ENCODE measurements at regions not wholly inside any gene's neighbourhood (a gene's known extent, or its start where the extent isn't known, plus 50 kb on each side); places are given as distances from the start of the nearest gene placed in this dataset.

GRCh38 chr10:80714566-80714965, 176.9 kb downstream of the SH2D4B start:
- H3K18ac ChIP-seq (ENCODE audit: low read depth, low read length), result no peak overlapping the region
- no peak overlapping the region for H3K9ac ChIP-seq (ENCODE audit: low read depth, low read length)
- no peak overlapping the region for H2AK9ac ChIP-seq (replicated peaks; ENCODE audit: low read depth, low read length, poor library complexity)
- H4K5ac ChIP-seq (ENCODE audit: low read depth, low read length), result no peak overlapping the region
- H3K4me2 ChIP-seq (ENCODE audit: low read depth, low read length), result no peak overlapping the region
- dilution Hi-C loops (cut with HindIII; ENCODE audit: low sequenced_read_pairs, unreplicated experiment), result no loop called here
- no peaks in the 10 kb centered on the region for H3K4me1 ChIP-seq (ENCODE audit: control insufficient read depth, insufficient read depth, low read length)
- no peak overlapping the region for H2BK15ac ChIP-seq (ENCODE audit: low read depth, low read length)
- H2AFZ ChIP-seq (replicated peaks; ENCODE audit: low read length, poor library complexity), result no peak overlapping the region
- H3K27me3 ChIP-seq (ENCODE audit: control insufficient read depth, insufficient read depth, low read length), result no peaks in the 10 kb centered on the region
- H3K56ac ChIP-seq (ENCODE audit: extremely low read depth, insufficient read depth, low read length), result no peak overlapping the region
- ChIA-PET POLR2A (ENCODE audit: unreplicated experiment) (no interaction called here), CTCF (no interaction called here)
- ATAC-seq (ENCODE audit: low read depth), result no peak
- H3K14ac ChIP-seq (replicated peaks; ENCODE audit: low read depth, low read length), result no peak overlapping the region
- H2AK5ac ChIP-seq (ENCODE audit: low read depth, low read length), result no peak overlapping the region
- 64% methylated on average over 3 of the region's 11 CpGs; no CpG with 5 or more reads in 1 of the 2 experiments for WGBS, 2 experiments (ENCODE audit: extremely low coverage in 2 of 2, insufficient read length in 1 of 2)
- H2BK120ac ChIP-seq (ENCODE audit: low read depth, low read length), result no peak overlapping the region
- no peaks in the 10 kb centered on the region for H3K9me1 ChIP-seq (ENCODE audit: insufficient read depth, low read length)
- no peaks in the 10 kb centered on the region for H3K79me1 ChIP-seq (ENCODE audit: low read depth in 1 of 2, low read length in 2 of 2)
- TF ChIP-seq FOS (IDR thresholded peaks at IDR 0.05; ENCODE audit: low read depth, low read length) (no peak), MXI1 (IDR thresholded peaks at IDR 0.05; ENCODE audit: borderline replicate concordance, low read depth, low read length) (no peak)
- no peak overlapping the region for H3K4ac ChIP-seq (ENCODE audit: low read depth, low read length)
- in situ Hi-C loops (cut with MboI; ENCODE audit: low sequenced_read_pairs), result no loop called here
- no peak overlapping the region for H4K8ac ChIP-seq (ENCODE audit: low read depth in 2 of 2, low read length in 2 of 2)
- no peaks in the 10 kb centered on the region for H3K36me3 ChIP-seq (ENCODE audit: control insufficient read depth, insufficient read depth, low read length)
- H3K4me3 ChIP-seq (ENCODE audit: insufficient read depth, low read depth, low read length), result no peak overlapping the region
- H2BK20ac ChIP-seq (ENCODE audit: low read depth, low read length), result no peak overlapping the region
- intact Hi-C loops (cut with micrococcal nuclease), result no loop called here
- H3K9me3 ChIP-seq (ENCODE audit: control insufficient read depth, insufficient read depth, low read length), result peaks cover 3% of the 10 kb centered on the region; the same call in 1 of the 2 replicates
- H4K91ac ChIP-seq (ENCODE audit: insufficient read depth, low read depth, low read length), result no peak overlapping the region
- no peak overlapping the region for H2BK5ac ChIP-seq (ENCODE audit: low read depth, low read length, poor library complexity, severe bottlenecking)
- H3K23ac ChIP-seq (ENCODE audit: low read depth, low read length), result no peak overlapping the region
- no peaks in the 10 kb centered on the region for H4K20me1 ChIP-seq (ENCODE audit: insufficient read depth, low read length)
- no peak for DNase-seq
- BruUV-seq (replicated peaks), result no TSS peak
- H3K27ac ChIP-seq (ENCODE audit: insufficient read depth, low read length), result no peak overlapping the region

All from IMR-90 (cell line).